GM19043 (cell line): ENCODE measurements at regions not wholly inside any gene's neighbourhood (a gene's known extent, or its start where the extent isn't known, plus 50 kb on each side); places are given as distances from the start of the nearest gene placed in this dataset.
"Not testable (repeated sequence)": the region's sequence is repeated elsewhere in the genome, so short reads cannot be mapped to it uniquely, and the experiment has no call there.

ENCODE experiments used
- ATAC-seq: cut with Tn5 transposase; IDR thresholded peaks from one replicate; pipeline ENCODE4 v1.9.1; 2021; ENCODE audit warnings: low read depth; ENCODE audit not compliant: unreplicated experiment

DNA sequence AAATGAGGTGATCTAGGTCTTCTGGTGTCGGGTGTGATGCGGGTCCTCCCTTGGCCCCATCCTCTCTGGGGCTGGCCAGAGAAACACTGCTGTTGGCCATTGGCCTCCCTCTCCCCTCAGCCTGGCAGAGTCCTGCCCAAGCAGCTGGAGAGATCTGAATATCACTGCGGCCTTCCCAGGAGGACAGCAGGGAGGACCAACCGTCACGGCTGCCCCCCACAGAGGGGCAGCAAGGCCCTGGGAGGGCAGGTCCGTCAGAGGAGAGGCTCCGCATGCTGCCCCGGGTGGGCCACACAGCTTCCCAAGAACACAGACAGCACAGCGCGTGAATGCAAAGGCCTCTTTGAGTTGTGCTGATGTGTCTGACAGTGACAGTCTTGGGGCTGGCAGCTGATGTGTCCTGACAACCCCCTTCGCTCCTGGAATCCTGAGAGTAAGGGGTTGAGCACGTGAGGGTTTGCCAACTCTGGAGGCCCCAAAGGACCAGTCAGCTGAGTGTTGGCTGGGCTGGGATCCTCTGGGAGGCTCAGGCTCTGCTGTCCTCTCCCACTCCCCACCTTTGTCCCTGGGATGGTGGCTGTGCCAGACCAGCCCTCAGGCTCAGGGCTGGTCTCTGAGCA, 132.5 kb upstream of the UNC5B start:
- ATAC-seq: no peak

DNA sequence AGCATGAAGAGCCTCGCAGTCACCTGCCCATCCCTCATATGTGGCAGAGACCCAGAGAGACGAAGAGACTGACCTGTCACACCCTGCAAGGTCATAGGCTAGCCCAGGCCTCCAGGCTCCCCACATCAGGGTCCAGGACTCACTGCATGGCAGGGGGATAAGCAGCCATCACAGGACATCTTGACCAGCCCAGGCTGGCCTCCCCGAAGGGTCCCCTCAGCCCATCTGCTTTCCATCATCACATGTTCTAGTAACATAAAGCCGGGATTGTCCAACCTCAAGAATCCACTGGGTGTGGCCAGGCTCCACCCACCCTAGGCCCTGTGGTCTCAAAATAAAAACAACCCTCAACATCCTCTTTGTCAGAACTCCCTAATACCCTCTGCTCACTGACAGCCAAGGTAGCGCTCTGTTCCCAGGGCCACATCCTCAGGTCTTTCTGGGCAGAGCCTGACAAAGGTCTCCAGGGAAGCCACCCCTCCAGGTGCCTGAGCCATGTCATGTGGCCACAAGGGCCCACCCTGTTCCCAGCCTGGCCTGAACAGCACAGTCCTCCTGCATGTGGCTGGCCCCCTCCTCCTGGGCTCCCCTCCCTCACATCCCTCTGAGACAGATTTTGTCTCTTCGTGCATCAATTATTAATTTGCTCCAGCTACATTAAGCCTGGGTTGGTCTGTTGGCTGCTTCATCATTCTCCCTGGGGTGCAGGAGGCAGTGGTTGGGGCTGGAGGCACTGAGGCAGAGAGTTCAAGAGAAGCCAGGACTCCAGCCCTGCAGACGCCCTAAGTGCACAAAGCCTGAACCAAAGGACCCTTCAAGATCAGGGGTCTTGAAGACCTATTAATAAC, 131.8 kb upstream of the UNC5B start:
- ATAC-seq: no peak

DNA sequence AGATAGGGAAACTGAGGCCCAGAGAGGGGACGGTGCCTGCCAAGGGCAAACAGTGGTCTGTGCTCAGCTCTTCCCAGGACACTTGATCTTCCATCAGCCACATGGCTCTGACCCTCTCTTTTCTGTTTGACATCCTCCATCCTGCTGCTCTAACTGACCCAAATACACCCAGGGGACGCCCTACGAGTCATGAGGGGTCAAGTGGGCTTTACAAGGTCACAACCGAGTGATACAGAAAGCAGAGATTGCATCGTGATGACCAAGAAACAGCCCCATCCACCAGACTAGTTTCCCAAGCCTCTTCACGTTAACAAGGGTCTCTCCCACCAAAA, 131.2 kb upstream of the UNC5B start:
- ATAC-seq: no peak

DNA sequence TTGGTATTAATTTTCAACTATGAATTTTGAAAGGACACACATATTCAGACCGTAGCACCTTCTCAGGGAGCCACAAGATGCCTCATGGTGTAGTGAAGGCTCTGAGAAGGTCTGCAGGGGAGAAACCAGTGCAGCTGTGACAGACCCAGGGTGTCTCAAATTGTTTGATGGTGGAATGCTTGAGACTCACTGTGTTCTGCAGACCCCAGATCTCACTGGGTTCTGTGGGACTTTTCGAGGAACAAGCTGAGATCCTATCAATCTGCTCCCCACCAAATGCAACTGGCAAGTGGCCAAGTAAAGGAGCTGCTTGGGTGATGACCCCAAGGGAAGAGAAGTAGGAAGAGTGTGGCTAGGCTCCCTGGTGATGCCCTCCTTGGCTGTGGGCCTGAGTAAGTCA, 130.5 kb upstream of the UNC5B start:
- ATAC-seq: no peak

DNA sequence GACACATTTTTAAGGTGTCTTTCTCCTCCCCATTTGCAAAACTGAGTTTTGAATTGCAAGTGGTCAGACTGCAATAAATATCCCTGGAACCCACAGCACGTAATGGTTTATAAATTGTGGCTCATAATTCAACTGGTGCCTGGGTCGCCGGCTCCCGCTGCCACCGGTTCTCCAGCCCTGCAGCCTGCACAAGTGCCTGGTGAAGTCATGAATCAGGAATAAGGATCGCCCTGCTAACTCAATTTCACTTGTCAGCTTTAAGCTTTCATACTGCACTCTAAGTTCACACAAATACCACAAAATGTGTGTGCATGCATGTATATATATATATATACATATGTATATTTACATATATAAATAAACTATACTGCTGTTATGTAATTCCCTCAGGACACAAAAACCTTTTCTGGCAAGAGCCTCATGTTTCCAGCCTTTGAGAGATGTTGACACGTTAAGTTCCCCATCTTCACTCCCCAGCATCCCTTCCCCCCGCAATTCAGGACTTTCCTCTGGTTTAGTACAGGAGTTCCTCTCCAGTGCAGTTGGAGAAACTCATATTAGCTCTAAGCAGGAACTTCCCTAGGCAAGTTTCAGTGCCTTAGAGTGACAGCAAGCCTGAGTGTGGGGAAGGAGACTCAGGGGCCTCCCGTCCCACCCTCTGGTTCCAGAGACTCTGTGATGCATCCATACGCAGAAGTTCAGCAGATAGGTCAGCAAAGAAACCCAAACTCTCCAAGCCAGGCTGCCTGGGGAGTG, 129.2 kb upstream of the UNC5B start:
- ATAC-seq: no peak

- ATAC-seq: no peak
These were observed 128.7 kb upstream of the UNC5B start for GRCh38 chr10:71083716-71083975.

GRCh38 chr10:71084061-71084817, 128.1 kb upstream of the UNC5B start:
- no peak for ATAC-seq

- ATAC-seq: no peak
These were observed 127.6 kb upstream of the UNC5B start for GRCh38 chr10:71084818-71085126.

DNA sequence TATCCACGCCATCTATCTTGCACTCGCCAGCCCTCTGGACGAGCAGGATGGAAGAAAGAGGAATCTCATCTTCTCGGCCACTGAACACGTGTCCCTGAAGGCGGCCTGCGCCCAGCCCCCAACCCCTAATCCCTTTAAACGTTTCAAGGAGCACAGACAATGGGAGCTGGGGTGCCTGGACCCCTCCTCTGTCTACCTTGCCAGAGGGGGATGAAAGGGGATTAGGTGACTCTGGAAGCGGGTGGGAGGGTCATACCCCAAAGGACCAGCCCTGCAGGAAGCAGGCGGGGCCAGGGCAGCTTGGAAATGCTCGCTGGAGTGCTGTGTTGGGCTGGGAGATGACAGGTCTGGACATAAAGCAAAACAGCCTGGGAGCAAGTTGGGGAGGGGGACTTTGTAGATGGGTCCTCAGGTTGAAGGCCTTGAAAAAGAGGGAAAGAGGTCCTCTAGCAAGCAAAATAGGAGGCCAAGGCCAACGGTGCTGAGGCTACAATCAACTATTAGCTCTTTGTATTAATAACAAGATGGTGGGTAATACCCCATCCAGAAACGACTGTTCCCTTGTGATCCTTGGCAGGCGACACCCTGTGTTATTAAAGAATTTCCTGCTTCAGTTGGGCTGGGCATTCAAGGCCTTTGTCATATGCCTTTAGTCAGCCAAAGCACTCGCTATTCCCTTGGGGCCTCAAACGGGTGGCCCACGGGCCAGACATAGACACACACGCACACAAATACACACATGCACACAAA, 126.5 kb upstream of the UNC5B start:
- ATAC-seq: no peak

DNA sequence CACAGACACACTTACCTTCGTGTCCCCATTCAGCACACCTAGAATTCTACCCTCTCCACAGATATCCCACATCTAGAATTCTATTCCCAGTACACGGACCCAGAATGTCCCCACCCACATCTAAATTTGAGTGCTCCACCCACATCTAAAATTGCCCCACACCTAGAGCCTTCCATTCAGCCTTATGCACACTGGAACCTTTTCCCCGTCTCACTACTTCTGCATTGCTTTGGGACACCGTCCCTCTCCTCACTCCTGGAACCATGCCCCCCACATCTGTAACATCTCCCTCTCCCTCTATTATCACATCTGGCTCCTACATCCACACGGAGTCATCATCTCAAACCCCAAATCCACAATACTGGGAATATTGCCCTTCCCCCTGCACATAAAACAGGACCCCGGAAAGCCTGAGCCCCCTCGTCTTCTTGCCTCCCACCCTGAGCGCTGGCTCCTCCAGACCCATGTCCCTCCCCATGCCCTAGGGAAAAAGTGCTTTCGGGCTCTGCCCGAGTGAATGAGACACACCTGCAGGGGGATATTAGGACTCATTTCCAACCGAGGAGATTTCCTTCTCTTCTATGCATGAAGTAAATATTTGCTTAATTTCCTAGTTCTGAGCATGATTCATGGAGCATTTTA, 125.8 kb upstream of the UNC5B start:
- no peak for ATAC-seq

DNA sequence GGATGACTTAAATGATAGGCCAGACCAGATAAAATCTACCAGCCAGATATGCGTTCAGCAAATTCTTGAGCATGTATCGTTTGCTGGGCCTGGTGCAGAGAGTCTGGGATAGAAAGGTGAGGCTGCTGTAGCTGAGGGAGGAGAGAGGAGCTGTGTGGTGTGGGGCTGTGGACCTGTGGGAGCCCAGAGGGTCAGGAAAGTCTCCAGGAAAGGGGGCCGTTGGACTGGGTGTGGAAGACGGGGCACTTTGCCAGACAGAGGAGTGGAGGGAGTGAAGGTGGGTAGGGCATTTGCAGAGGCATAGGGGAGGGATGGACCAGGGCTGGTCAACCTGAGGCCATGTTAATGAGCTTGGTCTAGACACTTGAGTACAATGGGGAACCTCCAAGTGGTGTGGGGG, 124.7 kb upstream of the UNC5B start:
- ATAC-seq: no peak

- ATAC-seq: no peak
These were observed 124.3 kb upstream of the UNC5B start for GRCh38 chr10:71088054-71088453.

DNA sequence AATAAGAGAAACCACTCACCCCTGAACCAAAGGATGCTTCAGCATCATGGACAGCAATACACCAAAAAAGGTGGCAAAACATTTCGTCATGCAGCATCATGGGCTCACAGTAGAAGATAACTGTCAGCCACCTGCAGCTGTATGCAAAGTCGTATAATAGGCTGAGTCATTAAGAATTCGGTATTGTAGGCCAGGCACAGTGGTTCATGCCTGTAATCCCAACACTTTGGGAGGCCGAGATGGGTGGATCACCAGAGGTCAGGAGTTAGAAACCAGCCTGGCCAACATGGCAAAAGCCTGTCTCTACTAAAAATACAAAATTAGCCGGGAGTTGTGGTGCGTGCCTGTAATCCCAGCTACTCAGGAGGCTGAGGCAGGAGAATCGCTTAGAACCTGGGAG, 123.8 kb upstream of the UNC5B start:
- ATAC-seq: not testable (repeated sequence)

- no peak for ATAC-seq
These were observed 123.2 kb upstream of the UNC5B start for GRCh38 chr10:71089162-71089561.

GRCh38 chr10:71090330-71090729, 122.0 kb upstream of the UNC5B start:
- ATAC-seq: no peak

GRCh38 chr10:71090801-71091200, 121.6 kb upstream of the UNC5B start:
- ATAC-seq: no peak

GRCh38 chr10:71092812-71093401, 119.5 kb upstream of the UNC5B start:
- ATAC-seq: no peak

- ATAC-seq: no peak
These were observed 118.8 kb upstream of the UNC5B start for GRCh38 chr10:71093531-71093930.

DNA sequence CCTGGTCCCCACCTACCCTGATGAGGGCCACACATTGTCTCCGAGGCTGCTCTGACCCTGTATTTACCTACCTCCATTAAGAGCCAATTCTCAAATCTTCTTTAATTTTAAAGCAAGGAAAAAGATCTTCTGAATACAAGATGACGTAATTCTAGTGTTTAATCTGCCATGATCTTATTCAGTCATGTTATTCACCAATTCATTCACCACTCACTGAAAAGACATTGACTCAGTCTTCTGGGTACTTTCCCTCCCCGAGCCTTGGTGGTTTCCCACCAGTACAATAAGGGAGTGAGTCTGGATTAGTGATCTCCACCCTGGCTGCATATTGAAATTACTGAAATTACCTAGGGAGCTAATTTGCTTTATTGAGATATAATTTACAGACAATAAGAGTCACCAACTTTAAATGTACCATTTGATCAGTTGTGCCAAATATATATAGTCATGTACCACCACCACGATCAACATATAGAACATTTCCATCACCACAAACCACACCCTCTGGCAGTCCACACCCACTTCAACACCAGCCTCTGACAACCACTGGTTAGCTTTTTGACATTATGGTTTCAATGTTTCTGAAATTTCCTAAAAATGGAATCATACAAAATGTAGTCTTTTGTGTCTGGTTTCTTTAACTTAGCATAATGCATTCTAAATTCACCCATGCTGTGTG, 117.5 kb upstream of the UNC5B start:
- ATAC-seq: no peak
